Small intestine (tissue), 7 donors: ENCODE measurements at regions not wholly inside any gene's neighbourhood (a gene's known extent, or its start where the extent isn't known, plus 50 kb on each side); places are given as distances from the start of the nearest gene placed in this dataset.

Experiments
- DNase-seq, 2 donors: peaks; one replicate each; pipeline versions ENCODE4 v3.0.0 to v3.0.0-alpha.2; 2013
- FAIRE-seq: peaks from 2 replicates; lab custom pipeline; 2012; peaks lifted over from hg19 to GRCh38; lab: Jason Lieb, UNC
- H3K27ac ChIP-seq, 3 donors: one replicate each; pipeline ENCODE4 v1.5.1; 2013; ENCODE audit warnings: low read length in 2 of 3, mild to moderate bottlenecking in 2 of 3, control low read depth in 1 of 3, inconsistent platforms in 1 of 3, low read depth in 1 of 3, moderate library complexity in 1 of 3
- H3K27me3 ChIP-seq, 3 donors: one replicate each; pipeline ENCODE4 v1.6.1; 2013; ENCODE audit warnings: low read length in 3 of 3, inconsistent platforms in 1 of 3; ENCODE audit not compliant: control insufficient read depth in 3 of 3, insufficient read depth in 3 of 3
- H3K36me3 ChIP-seq, 3 donors: one replicate each; pipeline ENCODE4 v1.6.1; 2013; ENCODE audit warnings: low read length in 3 of 3, inconsistent platforms in 1 of 3, low read depth in 1 of 3, mild to moderate bottlenecking in 1 of 3, moderate library complexity in 1 of 3; ENCODE audit not compliant: control insufficient read depth in 3 of 3, insufficient read depth in 2 of 3
- H3K4me1 ChIP-seq, 3 donors: one replicate each; pipeline ENCODE4 v1.6.1; 2013; ENCODE audit warnings: low read length in 2 of 3, inconsistent platforms in 1 of 3, low read depth in 1 of 3, mild to moderate bottlenecking in 1 of 3, moderate library complexity in 1 of 3; ENCODE audit not compliant: control insufficient read depth in 3 of 3, insufficient read depth in 2 of 3
- H3K4me3 ChIP-seq, 3 donors: one replicate each; pipeline ENCODE4 v1.5.1; 2013; ENCODE audit warnings: low read length in 3 of 3, control low read depth in 1 of 3, inconsistent platforms in 1 of 3, low read depth in 1 of 3, mild to moderate bottlenecking in 1 of 3, moderate library complexity in 1 of 3
- H3K9me3 ChIP-seq, 2 donors: one replicate each; pipeline ENCODE4 v1.6.1; 2013; ENCODE audit warnings: low read depth in 1 of 2, low read length in 1 of 2; ENCODE audit not compliant: control insufficient read depth in 2 of 2, insufficient read depth in 1 of 2
- WGBS, 3 donors: extraction: QIAGEN DNeasy Blood & Tissue Kit; methylation state at CpG; one replicate each; pipeline ENCODE4 v1.1.7; 2013; 5-methylcytosine and 5-hydroxymethylcytosine counted together
- donor health status: healthy with polysubstance abuse.
- donor health status: control.
- donor health status: control.
- donor health status: Bipolar disorder and iron deficiency.
- donor health status: healthy.

DNA sequence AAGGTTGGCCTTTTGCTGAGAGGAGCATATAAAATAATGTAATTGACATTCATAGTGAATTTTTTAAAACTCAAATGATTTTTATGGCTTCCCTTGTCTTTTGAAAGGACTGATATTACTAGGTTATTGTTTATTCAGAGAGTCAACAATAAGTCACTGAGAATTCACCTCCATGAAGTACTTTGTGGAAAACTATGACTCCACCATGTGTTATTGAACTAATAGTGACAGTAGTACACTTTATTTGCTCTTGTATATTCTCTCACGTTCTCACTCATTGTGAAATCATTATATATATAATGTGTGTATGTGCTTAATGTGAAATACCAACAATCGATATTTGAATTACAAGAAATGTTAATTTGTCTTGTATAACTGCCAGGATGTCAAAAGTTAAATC lies 267.4 kb upstream of the CCDC179 start:
- H3K9me3 ChIP-seq = no peaks in the 10 kb centered on the region
- WGBS, 3 donors = 35 to 70% (median 47%) methylated on average over 2 of the region's 2 CpGs
- H3K4me3 ChIP-seq = no peak overlapping the region
- FAIRE-seq (no peak), DNase-seq (no peak)
- no peaks in the 10 kb centered on the region for H3K27me3 ChIP-seq
- H3K27ac ChIP-seq = no peak overlapping the region
- H3K36me3 ChIP-seq = no peaks in the 10 kb centered on the region
- H3K4me1 ChIP-seq = peaks cover 0 to 13% (median 0%) of the 10 kb centered on the region in 3 donors

- no peaks in the 10 kb centered on the region for H3K36me3 ChIP-seq
- FAIRE-seq = no peak
- no peaks in the 10 kb centered on the region for H3K4me1 ChIP-seq
- peaks cover 0 to 3% (median 0%) of the 10 kb centered on the region in 3 donors for H3K27me3 ChIP-seq
- no peaks in the 10 kb centered on the region for H3K9me3 ChIP-seq
- no peak for DNase-seq
- H3K27ac ChIP-seq = no peak overlapping the region
- no peak overlapping the region for H3K4me3 ChIP-seq
- 86 to 93% (median 91%) methylated on average over 3 of the region's 3 CpGs for WGBS, 3 donors
Observed at GRCh38 chr11:23134627-23135026, 274.4 kb upstream of the CCDC179 start.

DNA sequence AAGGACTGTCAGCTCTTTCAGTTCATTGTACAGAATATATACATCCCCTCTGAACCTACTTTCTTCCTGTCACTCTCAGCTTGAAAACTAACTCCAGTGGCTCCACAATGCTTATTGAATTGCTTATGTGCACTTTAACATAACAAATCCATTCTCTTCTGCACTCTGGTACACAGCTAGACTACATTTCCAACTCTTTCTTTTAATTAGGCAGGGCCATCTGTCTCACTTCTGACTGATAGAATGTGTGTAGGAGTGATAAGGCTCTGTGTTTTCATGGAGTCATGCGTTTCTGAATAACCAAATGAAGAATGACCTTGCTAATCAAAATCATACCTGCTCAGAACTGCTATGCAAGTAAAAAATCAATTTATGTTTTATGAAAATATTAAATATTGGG lies 278.5 kb upstream of the CCDC179 start:
- no peaks in the 10 kb centered on the region for H3K36me3 ChIP-seq
- H3K27me3 ChIP-seq = peaks cover 0 to 3% (median 0%) of the 10 kb centered on the region in 3 donors
- H3K9me3 ChIP-seq = no peaks in the 10 kb centered on the region
- H3K27ac ChIP-seq = no peak overlapping the region
- no peak for FAIRE-seq
- no peak overlapping the region for H3K4me3 ChIP-seq
- no peak for DNase-seq
- no peaks in the 10 kb centered on the region for H3K4me1 ChIP-seq
- WGBS, 3 donors = 67 to 79% (median 73%) methylated on average over 1 of the region's 1 CpG

GRCh38 chr11:23143022-23143421 lies 282.7 kb upstream of the CCDC179 start:
- Histone ChIP-seq H3K27ac (no peak overlapping the region), H3K36me3 (no peaks in the 10 kb centered on the region), H3K27me3 (no peaks in the 10 kb centered on the region), H3K4me1 (no peaks in the 10 kb centered on the region), H3K4me3 (no peak overlapping the region), H3K9me3 (no peaks in the 10 kb centered on the region)
- FAIRE-seq = no peak
- no peak for DNase-seq
- 68 to 84% (median 82%) methylated on average over 2 of the region's 2 CpGs for WGBS, 3 donors

- DNase-seq (no peak), FAIRE-seq (no peak)
- H3K36me3 ChIP-seq = no peaks in the 10 kb centered on the region
- no peaks in the 10 kb centered on the region for H3K4me1 ChIP-seq
- 76 to 89% (median 87%) methylated on average over 2 of the region's 2 CpGs for WGBS, 3 donors
- no peak overlapping the region for H3K4me3 ChIP-seq
- H3K27ac ChIP-seq = no peak overlapping the region
- no peaks in the 10 kb centered on the region for H3K27me3 ChIP-seq
- no peaks in the 10 kb centered on the region for H3K9me3 ChIP-seq
Observed at GRCh38 chr11:23151819-23152218, 291.5 kb upstream of the CCDC179 start.

- 76 to 89% (median 81%) methylated on average over 1 of the region's 1 CpG for WGBS, 3 donors
Observed at GRCh38 chr11:23155503-23155902, 295.2 kb upstream of the CCDC179 start.

GRCh38 chr11:23164022-23164421 lies 303.7 kb upstream of the CCDC179 start:
- DNase-seq = no peak
- Histone ChIP-seq H3K9me3 (no peaks in the 10 kb centered on the region), H3K27ac (no peak overlapping the region), H3K36me3 (no peaks in the 10 kb centered on the region), H3K4me1 (no peaks in the 10 kb centered on the region), H3K27me3 (no peaks in the 10 kb centered on the region), H3K4me3 (no peak overlapping the region)
- no peak for FAIRE-seq
- WGBS, 3 donors = 86 to 94% (median 89%) methylated on average over 1 of the region's 1 CpG

More at GRCh38 chr11:23155503-23155902, 295.2 kb upstream of the CCDC179 start:
- Histone ChIP-seq H3K36me3 (no peaks in the 10 kb centered on the region), H3K4me1 (no peaks in the 10 kb centered on the region), H3K27ac (no peak overlapping the region), H3K4me3 (no peak overlapping the region), H3K9me3 (no peaks in the 10 kb centered on the region), H3K27me3 (no peaks in the 10 kb centered on the region)
- no peak for DNase-seq
- FAIRE-seq = no peak

DNA sequence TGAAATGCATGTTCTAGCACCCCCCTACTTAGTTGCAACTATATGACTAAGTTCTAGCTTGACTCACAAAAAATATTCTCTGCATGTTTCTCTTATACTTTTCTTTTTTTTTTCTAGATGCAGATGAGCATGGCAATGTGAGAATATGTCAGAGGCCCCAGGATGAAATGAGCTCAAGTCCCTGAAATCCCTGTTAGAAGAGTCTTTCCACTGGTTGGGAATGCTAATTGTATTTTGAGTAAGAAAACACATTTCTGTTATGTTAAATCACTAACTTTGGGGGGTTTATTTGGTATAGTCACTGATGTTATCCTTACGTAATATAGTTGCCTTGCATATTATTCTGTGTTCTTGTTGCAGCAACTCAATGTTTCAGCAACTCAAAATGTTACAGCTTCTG lies 306.1 kb upstream of the CCDC179 start:
- DNase-seq (no peak), FAIRE-seq (no peak)
- Histone ChIP-seq H3K4me3 (no peak overlapping the region), H3K4me1 (peaks cover 0 to 6% (median 0%) of the 10 kb centered on the region in 3 donors), H3K27me3 (no peaks in the 10 kb centered on the region), H3K36me3 (no peaks in the 10 kb centered on the region), H3K9me3 (no peaks in the 10 kb centered on the region), H3K27ac (no peak overlapping the region)
- WGBS, 3 donors = 94 to 100% (median 97%) methylated on average over 1 of the region's 1 CpG

- WGBS, 3 donors = 68 to 79% (median 71%) methylated on average over 1 of the region's 1 CpG
- Histone ChIP-seq H3K36me3 (no peaks in the 10 kb centered on the region), H3K4me3 (no peak overlapping the region), H3K27ac (no peak overlapping the region), H3K9me3 (no peaks in the 10 kb centered on the region), H3K27me3 (no peaks in the 10 kb centered on the region), H3K4me1 (no peaks in the 10 kb centered on the region)
- DNase-seq (no peak), FAIRE-seq (no peak)
Observed at GRCh38 chr11:23179609-23180008, 319.3 kb upstream of the CCDC179 start.
